GM18498 (cell line): ENCODE measurements at regions not wholly inside any gene's neighbourhood (a gene's known extent, or its start where the extent isn't known, plus 50 kb on each side); places are given as distances from the start of the nearest gene placed in this dataset.
"Not testable (repeated sequence)": the region's sequence is repeated elsewhere in the genome, so short reads cannot be mapped to it uniquely, and the experiment has no call there.

Experiments used
- ATAC-seq: cut with Tn5 transposase; IDR thresholded peaks from one replicate; pipeline ENCODE4 v1.9.1; 2021; ENCODE audit warnings: mild to moderate bottlenecking, moderate library complexity; ENCODE audit not compliant: unreplicated experiment

DNA sequence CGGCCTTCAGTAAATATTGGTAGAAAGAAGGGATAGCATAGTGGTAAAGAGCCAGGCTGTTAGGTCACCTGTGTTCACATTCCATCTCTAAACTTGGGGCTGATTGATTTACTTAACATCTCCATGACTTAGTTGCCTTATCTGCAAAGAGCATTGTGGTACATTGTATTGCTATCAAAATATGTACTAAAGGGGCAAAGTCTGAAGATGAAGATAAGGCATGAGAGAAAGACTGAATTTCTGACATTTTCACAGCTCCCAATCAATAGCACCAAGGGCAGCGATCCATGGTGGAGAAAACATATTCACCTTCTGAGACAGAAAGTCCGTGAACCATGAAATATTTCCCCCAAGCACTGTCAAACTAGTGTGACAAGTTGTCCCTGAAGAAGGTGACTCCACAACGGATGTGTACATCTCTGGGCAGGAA is 223.3 kb upstream of the STXBP5 start:
- ATAC-seq: no peak

DNA sequence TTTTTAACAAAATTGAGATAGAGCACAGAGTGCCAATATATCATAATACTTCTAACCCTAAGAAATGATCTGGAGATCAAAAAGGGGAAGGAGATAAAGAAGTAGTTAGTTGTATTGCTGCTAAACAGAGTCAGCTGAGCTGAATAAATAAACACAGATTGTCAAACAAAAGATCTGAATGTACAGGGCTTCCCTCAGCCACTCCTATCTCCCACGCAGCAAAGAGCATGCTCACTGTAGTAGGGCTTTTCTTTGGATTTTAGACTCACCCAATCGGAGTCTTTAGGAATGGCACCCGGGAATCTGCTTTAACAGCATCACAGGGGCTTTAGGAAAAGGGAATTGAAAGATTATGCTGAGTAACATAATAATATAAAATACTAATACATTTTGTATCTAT is 222.2 kb upstream of the STXBP5 start:
- no peak for ATAC-seq

DNA sequence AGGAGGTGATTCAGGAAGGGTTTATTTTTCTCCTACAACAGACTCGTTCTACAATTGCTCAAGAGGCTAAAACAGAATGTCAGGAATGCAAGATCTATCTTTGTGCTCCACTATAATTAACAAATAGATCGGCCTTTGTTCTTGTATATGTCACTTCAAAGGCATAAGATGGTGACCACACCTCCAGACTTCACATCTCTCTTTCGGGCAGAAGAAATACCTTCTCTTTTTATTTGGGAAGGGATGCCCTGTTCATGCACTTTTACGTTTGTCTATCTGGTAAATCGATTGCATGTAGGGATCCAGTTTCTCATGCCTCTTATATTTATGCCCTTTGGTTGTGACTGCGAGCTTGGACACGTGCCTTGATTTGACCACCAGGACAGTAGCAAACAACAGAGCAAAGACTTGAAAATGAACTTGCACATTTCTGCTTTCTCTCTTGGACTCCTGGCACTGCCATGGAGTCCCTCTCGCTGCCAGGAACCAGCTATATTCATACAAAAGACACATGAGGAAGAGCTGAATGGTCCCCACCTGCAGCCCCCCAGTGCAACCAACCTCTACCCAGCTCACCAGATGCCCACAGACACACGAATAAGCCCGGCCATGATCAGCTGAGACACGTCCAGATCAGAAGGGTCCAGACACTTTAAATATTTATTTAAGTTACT is 219.8 kb upstream of the STXBP5 start:
- no peak for ATAC-seq

DNA sequence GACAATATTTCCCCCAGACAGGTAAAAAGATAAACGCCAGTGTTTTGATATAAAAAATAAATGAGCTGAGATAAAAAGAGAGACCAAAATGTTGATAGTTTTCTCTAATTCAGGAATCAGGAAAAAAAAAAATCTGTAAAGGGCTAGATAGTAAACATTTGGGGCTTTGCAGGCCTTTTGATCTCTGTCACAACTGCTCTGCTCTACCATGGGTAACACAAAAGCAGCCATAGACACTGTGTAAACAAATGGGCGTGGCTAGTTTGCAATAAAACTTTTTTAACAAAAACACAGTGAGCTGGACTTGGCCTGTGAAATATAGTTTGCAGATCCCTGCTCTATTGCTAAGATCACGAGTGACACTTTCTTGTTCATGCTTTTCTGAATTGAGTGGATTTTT is 219.1 kb upstream of the STXBP5 start:
- no peak for ATAC-seq

DNA sequence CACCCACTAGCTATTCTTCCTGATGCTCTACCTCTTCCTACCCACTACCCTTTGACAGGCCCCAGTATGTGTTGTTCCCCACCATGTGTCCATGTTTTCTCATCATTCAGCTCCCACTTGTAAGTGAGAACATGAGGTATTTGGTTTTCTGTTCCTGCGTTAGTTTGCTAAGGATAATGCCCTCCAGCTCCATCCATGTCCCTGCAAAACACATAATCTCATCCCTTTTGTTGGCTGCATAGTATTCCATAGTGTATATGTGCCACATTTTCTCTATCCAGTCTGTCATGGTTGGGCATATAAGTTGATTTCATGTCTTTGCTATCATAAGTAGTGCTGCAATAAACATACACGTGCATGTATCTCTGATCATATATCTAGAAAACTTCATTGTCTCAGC is 218.3 kb upstream of the STXBP5 start:
- no peak for ATAC-seq

DNA sequence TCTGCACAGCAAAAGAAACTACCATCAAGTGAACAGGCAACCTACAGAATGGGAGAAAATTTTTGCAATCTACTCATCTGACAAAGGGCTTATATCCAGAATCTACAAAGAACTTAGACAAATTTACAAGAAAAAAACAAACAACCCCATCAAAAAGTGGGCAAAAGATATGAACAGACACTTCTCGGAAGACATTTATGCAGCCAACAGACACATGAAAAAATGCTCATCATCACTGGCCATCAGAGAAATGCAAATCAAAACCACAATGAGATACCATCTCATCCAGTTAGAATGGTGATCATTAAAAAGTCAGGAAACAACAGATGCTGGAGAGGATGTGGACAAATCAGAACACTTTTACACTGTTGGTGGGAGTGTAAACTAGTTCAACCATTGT is 216.3 kb upstream of the STXBP5 start:
- ATAC-seq: not testable (repeated sequence)

DNA sequence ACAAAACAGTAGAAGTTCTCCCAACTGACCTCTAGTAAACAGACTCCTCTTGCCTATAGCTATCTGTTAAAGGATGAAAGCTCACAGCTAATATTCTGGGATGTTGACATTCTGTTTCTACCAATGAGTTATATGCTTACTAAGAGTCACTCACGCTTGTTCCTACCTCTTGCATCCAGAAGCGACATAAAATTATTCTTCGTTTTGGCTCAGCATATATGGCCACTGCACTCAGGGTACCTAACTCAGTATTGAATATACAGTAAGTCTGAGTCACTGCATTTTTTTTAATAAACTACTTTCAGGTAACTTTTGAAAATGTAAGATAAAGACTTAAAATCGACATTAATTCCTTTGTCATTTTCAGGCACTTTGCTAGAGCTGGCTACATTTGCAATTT is 214.4 kb upstream of the STXBP5 start:
- no peak for ATAC-seq

DNA sequence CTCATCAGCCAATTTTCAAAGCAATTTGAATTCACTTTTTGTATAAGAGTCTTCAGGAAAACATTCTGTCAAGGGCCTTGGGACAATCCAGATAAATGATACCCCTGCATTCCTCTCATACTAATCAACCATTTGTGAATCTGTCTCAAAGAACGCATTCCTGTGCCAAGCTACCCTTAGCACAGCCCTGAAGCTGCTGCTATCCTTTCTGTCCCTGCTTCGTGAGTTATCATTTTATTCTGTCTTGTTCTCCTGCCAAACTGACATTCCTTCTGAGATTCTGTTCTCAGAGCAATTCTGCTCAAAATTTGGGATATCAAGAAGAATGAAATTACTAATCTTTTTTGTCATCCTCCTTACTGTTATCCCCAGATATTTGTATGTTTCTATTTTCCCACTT is 213.9 kb upstream of the STXBP5 start:
- ATAC-seq: no peak

DNA sequence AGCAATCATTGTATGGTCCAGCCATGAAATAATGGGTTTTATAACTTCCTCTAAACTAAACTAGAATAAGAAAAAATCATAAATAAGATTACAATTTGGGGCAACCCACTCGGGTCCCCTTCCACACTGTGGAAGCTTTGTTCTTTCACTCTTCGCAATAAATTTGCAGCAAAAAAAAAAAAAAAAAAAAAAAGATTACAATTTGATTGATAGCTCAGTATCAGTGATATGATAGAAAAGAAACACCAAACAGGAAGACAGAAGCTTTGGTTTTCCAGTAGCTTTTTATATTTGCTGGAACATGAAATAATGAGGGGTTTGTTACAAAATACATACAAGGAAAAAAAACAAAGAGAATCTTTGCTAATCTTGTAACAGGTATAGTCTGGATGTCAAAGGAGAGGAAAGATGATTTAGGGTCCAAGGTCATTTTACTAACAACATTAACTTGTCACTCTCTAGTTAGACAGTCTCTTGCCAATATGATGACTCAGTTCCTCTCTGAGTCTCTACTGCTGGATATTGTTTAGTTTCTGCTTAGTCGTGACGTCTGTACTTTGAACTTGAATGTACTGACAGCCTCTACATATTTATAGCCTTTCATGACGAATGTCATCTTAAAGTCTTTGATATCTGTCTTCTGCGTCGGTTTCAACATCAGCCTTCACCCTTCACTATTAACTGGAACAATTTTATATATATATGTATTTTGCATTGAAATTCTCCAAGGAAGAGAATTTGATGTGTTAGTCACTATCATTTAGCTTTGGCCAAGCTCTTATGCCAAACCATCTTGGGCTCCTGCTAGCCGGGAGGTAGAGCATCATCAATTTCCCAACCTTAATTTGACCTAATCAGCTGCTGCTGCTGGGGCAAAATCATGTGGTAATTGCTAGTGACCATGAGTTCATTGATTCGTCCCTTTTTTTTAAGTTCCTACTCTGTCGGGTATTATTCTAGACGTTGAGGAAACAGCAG is 213.1 kb upstream of the STXBP5 start:
- ATAC-seq: no peak

DNA sequence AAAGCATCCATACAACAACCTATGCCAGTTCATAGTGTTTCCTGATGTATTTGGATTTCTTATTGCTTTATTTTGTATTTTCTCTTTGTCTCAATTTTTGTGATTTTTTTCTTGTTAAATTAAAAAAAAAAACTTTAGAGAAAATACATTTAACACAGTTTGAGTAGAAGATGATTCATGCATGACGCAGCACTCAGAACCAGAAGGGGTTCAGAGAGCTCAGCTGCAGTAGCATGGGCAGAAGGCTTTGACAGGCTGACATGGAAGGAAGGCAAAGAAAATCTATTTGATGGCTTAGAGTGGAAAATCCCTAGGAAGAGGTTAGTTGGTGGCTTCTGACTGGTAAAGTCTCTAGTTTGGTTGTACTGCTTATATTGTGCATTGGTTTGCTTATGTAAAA is 207.2 kb upstream of the STXBP5 start:
- ATAC-seq: no peak

DNA sequence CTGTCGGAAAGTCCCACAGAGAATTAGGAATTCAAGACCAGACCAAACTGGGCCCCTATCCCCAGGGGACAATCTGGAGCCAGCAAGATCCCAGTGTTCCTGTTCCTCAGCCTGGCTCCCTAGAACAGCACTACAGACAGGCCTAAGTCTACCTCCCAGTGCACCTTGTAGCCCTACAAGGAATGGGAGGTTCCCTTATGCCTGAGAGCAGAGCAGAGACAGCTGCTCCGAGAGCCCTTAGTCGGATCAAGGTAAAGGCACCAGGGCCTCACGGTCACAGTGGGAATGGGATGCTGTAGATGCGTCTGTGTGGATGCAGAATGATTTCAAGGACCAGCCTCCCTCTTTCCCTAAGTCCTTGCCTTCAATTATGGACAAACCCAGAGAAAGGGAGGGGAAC is 204.5 kb upstream of the STXBP5 start:
- ATAC-seq: no peak

DNA sequence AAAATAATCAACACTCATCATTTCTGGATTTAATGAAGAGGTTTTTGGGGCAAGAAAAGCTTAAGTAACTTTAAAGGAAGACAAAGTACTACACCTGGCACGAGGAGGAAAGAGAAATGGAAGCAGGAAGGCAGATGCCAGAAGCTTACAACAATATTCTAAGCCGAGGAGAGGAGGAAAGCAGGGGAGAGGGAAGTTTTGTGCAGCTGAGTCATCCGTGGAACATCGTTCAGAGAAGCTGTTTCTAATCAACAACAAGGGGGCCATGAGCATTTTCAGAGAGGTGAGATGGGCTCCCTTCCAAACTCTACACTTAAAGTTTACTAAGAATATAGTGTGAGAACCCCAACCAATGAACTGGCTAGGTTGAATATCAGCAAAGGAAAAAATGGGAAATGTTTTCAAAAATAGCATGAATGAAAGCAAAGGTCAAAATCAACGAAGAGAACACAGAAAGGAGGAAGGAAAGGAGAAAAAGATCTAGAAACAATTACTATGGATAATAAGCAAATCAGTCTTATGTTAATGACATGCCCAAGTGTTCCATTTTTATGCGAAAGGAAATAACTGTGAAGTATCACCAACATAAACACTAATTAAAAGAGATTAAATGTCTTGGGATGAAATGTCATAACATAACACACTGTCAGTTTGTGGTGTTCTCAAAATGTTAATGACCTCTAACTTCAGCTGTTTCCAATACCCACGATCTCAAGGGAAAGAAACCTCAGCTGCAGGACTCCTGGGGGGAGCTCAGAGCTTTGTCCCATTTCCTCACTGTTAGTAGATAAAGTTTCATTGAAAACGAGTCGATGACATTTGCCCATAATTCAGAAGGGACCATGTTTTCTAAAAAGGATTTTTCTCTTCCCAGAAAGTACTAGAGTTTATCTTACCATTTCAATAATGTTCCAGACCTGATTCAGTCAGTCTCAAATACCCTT is 203.4 kb upstream of the STXBP5 start:
- no peak for ATAC-seq

DNA sequence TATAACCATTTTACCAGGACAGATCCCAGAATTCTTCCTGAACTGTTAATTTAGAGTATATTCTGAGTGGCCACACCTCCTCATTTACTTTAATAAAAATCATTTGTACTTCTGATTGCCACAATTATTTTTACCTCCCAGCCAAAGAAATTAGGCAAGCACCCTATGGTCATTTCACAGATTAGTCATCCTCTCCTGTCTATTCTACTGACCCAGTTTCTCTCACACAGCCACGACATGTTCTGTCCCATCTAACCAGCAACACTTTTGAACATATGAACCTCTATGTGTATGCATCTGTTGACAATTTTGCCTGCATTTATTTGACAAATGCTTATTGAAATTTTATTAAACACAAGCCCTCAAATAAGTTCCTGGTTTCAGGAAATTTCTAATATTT is 202.6 kb upstream of the STXBP5 start:
- no peak for ATAC-seq

DNA sequence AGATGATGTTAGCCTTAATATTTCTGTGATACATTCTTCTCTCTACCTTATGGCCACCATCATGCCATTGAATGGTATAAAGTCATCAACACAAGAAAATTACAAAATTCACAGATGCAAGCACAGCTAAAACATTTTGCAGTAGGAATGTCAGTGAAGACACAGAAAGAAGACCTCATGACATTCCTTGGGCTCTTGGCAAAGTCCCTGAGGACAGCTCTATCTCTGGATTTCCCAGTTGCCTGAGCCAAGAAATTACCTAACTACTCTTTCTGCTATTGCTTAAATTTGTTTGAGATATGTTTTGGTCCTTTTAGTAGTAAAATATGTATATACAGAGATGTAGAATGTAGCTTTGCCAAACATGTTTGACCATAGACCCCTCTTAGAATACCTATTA is 201.0 kb upstream of the STXBP5 start:
- ATAC-seq: no peak

DNA sequence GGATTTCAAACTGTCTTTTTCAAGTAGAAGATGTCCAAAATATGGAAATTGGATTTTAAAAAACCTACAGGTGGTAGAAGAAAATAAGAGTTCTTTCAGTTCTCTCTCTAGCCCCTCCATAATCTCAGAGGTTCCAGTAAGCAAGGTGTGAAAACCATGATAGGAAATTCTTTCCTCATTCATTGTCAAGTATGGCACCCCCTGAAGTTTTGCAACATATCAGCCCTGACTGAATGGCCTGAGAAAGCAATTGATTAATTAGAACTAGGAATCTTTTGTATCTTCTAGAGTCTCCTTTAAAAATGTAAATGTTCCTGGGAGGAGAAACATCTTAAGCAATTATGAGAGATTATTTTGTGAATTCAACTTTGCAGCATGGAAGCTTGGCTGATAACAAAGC is 198.7 kb upstream of the STXBP5 start:
- ATAC-seq: no peak

DNA sequence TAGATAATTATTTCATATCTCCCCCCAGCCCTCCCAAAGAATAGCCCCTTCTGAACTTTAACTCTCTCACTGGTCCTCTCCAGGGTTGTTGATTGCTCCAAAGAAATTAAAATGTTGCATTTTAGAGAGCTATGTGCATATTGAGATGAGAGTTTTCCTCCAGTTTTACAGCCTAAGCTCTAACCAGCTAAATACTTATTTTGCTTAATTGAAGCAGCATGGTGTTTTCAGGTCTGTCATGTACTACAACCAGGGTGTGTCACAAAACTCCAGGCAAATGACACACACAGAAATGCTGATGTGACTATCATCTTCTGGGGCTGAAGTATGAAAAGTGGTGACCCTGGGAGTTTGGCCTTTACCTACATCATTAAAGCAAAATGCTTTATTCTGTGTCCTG is 196.8 kb upstream of the STXBP5 start:
- no peak for ATAC-seq

DNA sequence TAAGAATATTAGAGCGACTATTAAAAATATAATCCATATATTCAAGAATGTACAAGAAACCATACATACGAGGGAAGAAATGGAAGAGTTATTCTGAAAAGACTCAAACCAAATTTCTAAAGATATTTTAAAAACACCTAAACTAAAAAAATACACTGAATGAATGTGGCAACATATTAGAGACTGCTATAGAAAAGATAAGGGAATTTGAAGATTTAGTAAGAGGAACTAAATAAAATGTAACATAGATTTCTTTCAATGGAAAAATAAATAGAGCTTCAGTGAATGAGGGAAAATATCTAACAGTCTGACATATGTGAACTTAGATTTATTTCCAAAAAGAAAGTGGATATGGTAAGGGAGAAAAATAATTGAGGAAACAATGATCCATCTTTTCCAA is 194.9 kb upstream of the STXBP5 start:
- ATAC-seq: no peak

DNA sequence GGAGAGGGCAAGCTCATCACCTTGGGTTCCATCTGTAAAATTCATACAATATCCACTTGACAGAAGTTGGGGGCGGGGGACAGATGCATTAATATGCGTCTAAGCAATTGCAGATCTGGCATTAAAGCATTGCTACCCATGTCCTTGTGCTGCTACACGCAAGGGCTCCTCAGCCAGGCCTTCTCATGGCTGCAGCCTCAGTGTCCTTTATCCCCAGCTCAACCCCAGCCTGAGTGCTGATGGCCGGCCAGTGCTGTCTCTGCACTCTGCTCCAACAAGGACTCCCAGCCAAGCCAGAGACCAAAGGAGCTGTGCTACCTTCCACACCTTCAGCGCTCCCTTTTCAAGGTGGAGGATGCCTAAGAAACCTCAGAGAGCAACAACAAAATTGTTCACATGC is 188.5 kb upstream of the STXBP5 start:
- ATAC-seq: no peak

DNA sequence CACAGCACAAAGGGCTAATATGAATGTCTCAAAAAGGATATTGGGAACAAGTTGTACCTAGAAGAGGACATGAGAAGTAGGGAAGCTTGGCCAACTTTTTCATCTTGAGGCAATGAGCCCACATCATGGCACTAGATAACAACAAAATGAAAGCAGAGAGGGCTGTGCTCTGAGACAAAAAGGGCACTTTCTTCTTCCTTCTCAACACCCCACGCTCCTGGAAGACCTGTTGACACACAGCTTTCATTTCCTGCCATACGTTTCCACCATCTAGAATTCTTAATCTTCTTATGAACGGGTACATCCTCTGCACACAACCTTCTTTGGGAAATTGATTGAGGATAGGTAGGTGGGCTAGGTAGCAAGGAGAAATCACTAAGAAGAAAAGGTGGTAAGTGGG is 187.8 kb upstream of the STXBP5 start:
- no peak for ATAC-seq

DNA sequence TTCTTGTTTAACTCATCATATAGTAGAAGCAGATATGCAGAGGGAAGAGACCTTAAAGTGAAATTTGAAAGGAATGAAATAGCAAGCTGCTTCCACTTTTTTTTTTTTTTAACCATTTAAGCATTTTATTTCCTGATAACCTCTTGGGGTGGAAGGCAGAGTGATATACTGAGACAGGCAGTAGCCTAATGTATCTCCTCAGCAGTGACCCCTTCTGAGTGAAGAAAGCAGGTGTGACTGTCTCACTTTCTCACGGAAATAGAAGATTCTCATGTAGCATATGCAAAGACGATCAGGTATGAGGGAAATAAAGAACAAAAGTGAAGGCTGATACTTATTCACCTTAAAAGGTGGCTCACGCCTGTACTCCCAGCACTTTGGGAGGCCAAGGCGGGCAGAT is 187.1 kb upstream of the STXBP5 start:
- ATAC-seq: no peak

DNA sequence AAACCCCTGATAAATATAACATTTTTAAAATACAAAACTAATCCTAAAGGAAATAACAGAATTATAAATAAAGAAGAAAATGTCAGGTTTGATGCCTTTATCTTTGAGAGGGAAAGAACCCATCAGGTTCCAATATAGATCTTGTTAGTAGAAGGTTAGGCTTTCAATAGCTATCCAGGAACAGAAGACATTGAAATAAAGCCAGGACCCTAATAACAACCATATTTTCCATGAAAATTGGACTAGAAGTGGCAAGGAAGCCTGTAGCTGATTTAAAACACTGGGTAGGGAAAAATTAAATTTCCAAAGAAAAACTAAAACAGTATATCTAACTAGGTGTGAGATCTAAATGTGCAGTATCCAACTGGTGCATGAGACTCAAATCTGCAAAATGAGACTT is 185.2 kb upstream of the STXBP5 start:
- ATAC-seq: no peak
